SK-N-SH treated with all-trans-retinoic acid at 6 μM for 48 hours (cell line): ENCODE measurements at regions not wholly inside any gene's neighbourhood (a gene's known extent, or its start where the extent isn't known, plus 50 kb on each side); places are given as distances from the start of the nearest gene placed in this dataset.

Experiments
- ATAC-seq: fragments of 200-7000 bp; cut with Tn5 transposase; 3 replicates; pipeline ENCODE4 v1.9.1; 2020; ENCODE audit warnings: mild to moderate bottlenecking, moderate library complexity
- ARNTL ChIP-seq: fragments of 450-650 bp; formaldehyde crosslinking; IDR thresholded peaks from 2 replicates; pipeline ENCODE4 v1.5.0; 2020; ENCODE audit warnings: low read depth, mild to moderate bottlenecking, moderate library complexity, borderline replicate concordance
- BACH2 ChIP-seq: fragments of 250-450 bp; sonication (Bioruptor Pico); IDR thresholded peaks from 2 replicates; pipeline ENCODE4 v1.9.0; 2021; ENCODE audit warnings: mild to moderate bottlenecking, borderline replicate concordance
- CSDC2 ChIP-seq: fragments of 250-450 bp; sonication (Bioruptor Pico); IDR thresholded peaks from 2 replicates; pipeline ENCODE4 v1.5.0; 2020; ENCODE audit warnings: mild to moderate bottlenecking, moderate library complexity
- ESRRG ChIP-seq: fragments of 250-450 bp; sonication (Bioruptor Pico); IDR thresholded peaks from 2 replicates; pipeline ENCODE4 v1.6.1; 2021; ENCODE audit warnings: mild to moderate bottlenecking
- GLIS3 ChIP-seq: fragments of 250-450 bp; sonication (Bioruptor Pico); IDR thresholded peaks from 2 replicates; pipeline ENCODE4 v1.5.0; 2020; ENCODE audit warnings: mild to moderate bottlenecking, moderate library complexity
- ISL1 ChIP-seq: fragments of 250-450 bp; sonication (Bioruptor Pico); IDR thresholded peaks from 2 replicates; pipeline ENCODE4 v2.1.2; 2022; ENCODE audit warnings: mild to moderate bottlenecking, moderate library complexity
- OSR1 ChIP-seq: fragments of 250-450 bp; sonication (Bioruptor Pico); IDR thresholded peaks from 2 replicates; pipeline ENCODE4 v1.8.0; 2022; ENCODE audit warnings: moderate library complexity, mild to moderate bottlenecking, inconsistent platforms
- PATZ1 ChIP-seq: fragments of 250-450 bp; sonication (Bioruptor Pico); IDR thresholded peaks from 2 replicates; pipeline ENCODE4 v1.8.0; 2020; ENCODE audit warnings: mild to moderate bottlenecking, moderate library complexity, borderline replicate concordance
- POU6F1 ChIP-seq: fragments of 250-450 bp; sonication (Bioruptor Pico); IDR thresholded peaks from 2 replicates; pipeline ENCODE4 v1.8.0; 2021; ENCODE audit warnings: low read depth, mild to moderate bottlenecking, moderate library complexity, borderline replicate concordance
- PPARA ChIP-seq: fragments of 250-450 bp; sonication (Bioruptor Pico); IDR thresholded peaks from 2 replicates; pipeline ENCODE4 v1.5.0; 2020; ENCODE audit warnings: mild to moderate bottlenecking, borderline replicate concordance
- SNAI2 ChIP-seq: fragments of 250-450 bp; sonication (Bioruptor Pico); IDR thresholded peaks from 2 replicates; pipeline ENCODE4 v1.5.0; 2020; ENCODE audit warnings: mild to moderate bottlenecking, moderate library complexity
- TCF4 ChIP-seq: fragments of 250-450 bp; sonication (Bioruptor Pico); IDR thresholded peaks from 2 replicates; pipeline ENCODE4 v1.8.0; 2021; ENCODE audit warnings: mild to moderate bottlenecking, moderate library complexity, borderline replicate concordance
- ZFP3 ChIP-seq: fragments of 250-450 bp; sonication (Bioruptor Pico); IDR thresholded peaks from 2 replicates; pipeline ENCODE4 v1.5.0; 2020; ENCODE audit warnings: mild to moderate bottlenecking, moderate library complexity
- ZFP30 ChIP-seq: fragments of 450-650 bp; formaldehyde crosslinking; IDR thresholded peaks from 2 replicates; pipeline ENCODE4 v1.5.0; 2022; ENCODE audit warnings: mild to moderate bottlenecking, moderate library complexity
- ZNF565 ChIP-seq: fragments of 450-650 bp; formaldehyde crosslinking; conservative IDR thresholded peaks from 2 replicates; pipeline ENCODE4 v1.5.0; 2020; ENCODE audit warnings: low read depth, mild to moderate bottlenecking, moderate library complexity
- ZNF70 ChIP-seq: fragments of 450-650 bp; formaldehyde crosslinking; IDR thresholded peaks from 2 replicates; pipeline ENCODE4 v1.5.0; 2020; ENCODE audit warnings: mild to moderate bottlenecking, moderate library complexity
- TF ChIP-seq, protein P1 (sequence below): fragments of 250-450 bp; sonication (Bioruptor Pico); IDR thresholded peaks from 2 replicates; pipeline ENCODE4 v1.5.1; 2021; ENCODE audit warnings: mild to moderate bottlenecking, moderate library complexity
- TF ChIP-seq, protein P2 (sequence below): fragments of 250-450 bp; sonication (Bioruptor Pico); IDR thresholded peaks from 2 replicates; pipeline ENCODE4 v1.5.0; 2020; ENCODE audit warnings: mild to moderate bottlenecking, moderate library complexity
- TF ChIP-seq, protein P3 (sequence below): fragments of 250-450 bp; sonication (Bioruptor Pico); IDR thresholded peaks from 2 replicates; pipeline ENCODE4 v1.5.1; 2020; ENCODE audit warnings: low read depth, mild to moderate bottlenecking, moderate library complexity

DNA sequence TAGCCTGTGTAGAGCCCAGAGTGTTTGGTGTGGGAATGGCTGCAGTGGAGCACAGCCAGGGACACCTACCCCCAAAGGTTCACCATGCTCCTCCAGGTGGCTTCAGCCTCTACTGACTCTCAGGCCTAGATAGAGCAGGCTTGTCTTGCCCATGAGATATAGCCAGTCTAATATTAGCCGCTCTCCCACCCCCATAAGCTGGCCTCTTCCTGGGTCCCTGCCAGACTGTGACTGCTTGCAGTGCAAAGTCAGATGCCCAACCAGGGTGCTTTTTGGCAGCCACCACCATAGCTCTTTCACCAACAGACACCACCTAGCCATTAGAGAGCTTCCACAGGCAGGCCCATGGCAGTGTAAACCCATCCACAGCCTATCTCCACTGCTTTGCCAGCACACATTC lies 405.3 kb downstream of the MBD2 start (continued):
- TF ChIP-seq ESRRG (CRISPR knock-in tag) (no peak), ISL1 (CRISPR knock-in tag) (no peak), PATZ1 (no peak), OSR1 (CRISPR knock-in tag) (no peak), ZNF565 (no peak), PPARA (CRISPR knock-in tag) (no peak)
- TF ChIP-seq, protein P1, sequence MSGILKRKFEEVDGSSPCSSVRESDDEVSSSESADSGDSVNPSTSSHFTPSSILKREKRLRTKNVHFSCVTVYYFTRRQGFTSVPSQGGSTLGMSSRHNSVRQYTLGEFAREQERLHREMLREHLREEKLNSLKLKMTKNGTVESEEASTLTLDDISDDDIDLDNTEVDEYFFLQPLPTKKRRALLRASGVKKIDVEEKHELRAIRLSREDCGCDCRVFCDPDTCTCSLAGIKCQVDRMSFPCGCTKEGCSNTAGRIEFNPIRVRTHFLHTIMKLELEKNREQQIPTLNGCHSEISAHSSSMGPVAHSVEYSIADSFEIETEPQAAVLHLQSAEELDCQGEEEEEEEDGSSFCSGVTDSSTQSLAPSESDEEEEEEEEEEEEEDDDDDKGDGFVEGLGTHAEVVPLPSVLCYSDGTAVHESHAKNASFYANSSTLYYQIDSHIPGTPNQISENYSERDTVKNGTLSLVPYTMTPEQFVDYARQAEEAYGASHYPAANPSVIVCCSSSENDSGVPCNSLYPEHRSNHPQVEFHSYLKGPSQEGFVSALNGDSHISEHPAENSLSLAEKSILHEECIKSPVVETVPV (CRISPR knock-in tag) = no peak

GRCh38 chr18:53817976-53818950 lies 406.2 kb downstream of the MBD2 start:
- no peak for ATAC-seq
- TF ChIP-seq ZFP3 (CRISPR knock-in tag) = no peak
- no peak for TF ChIP-seq PATZ1
- no peak for TF ChIP-seq ESRRG (CRISPR knock-in tag)
- no peak for TF ChIP-seq ARNTL (CRISPR knock-in tag)
- TF ChIP-seq, protein P2, sequence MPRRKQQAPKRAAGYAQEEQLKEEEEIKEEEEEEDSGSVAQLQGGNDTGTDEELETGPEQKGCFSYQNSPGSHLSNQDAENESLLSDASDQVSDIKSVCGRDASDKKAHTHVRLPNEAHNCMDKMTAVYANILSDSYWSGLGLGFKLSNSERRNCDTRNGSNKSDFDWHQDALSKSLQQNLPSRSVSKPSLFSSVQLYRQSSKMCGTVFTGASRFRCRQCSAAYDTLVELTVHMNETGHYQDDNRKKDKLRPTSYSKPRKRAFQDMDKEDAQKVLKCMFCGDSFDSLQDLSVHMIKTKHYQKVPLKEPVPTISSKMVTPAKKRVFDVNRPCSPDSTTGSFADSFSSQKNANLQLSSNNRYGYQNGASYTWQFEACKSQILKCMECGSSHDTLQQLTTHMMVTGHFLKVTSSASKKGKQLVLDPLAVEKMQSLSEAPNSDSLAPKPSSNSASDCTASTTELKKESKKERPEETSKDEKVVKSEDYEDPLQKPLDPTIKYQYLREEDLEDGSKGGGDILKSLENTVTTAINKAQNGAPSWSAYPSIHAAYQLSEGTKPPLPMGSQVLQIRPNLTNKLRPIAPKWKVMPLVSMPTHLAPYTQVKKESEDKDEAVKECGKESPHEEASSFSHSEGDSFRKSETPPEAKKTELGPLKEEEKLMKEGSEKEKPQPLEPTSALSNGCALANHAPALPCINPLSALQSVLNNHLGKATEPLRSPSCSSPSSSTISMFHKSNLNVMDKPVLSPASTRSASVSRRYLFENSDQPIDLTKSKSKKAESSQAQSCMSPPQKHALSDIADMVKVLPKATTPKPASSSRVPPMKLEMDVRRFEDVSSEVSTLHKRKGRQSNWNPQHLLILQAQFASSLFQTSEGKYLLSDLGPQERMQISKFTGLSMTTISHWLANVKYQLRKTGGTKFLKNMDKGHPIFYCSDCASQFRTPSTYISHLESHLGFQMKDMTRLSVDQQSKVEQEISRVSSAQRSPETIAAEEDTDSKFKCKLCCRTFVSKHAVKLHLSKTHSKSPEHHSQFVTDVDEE = no peak
- no peak for TF ChIP-seq POU6F1 (CRISPR knock-in tag)
- TF ChIP-seq OSR1 (CRISPR knock-in tag) = no peak
- TF ChIP-seq SNAI2 (CRISPR knock-in tag) = no peak
- TF ChIP-seq GLIS3 (CRISPR knock-in tag) = no peak
- TF ChIP-seq BACH2 (CRISPR knock-in tag) = no peak
- TF ChIP-seq ZNF565 = no peak
- TF ChIP-seq, protein P3, sequence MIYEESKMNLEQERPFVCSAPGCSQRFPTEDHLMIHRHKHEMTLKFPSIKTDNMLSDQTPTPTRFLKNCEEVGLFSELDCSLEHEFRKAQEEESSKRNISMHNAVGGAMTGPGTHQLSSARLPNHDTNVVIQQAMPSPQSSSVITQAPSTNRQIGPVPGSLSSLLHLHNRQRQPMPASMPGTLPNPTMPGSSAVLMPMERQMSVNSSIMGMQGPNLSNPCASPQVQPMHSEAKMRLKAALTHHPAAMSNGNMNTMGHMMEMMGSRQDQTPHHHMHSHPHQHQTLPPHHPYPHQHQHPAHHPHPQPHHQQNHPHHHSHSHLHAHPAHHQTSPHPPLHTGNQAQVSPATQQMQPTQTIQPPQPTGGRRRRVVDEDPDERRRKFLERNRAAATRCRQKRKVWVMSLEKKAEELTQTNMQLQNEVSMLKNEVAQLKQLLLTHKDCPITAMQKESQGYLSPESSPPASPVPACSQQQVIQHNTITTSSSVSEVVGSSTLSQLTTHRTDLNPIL = no peak
- TF ChIP-seq, protein P1 (CRISPR knock-in tag) = no peak
- TF ChIP-seq ZNF70 (CRISPR knock-in tag) = no peak
- TF ChIP-seq PPARA (CRISPR knock-in tag) = no peak
- TF ChIP-seq TCF4 (CRISPR knock-in tag) = no peak
- TF ChIP-seq ISL1 (CRISPR knock-in tag) = no peak
- no peak for TF ChIP-seq ZFP30 (CRISPR knock-in tag)
- TF ChIP-seq CSDC2 (CRISPR knock-in tag) = no peak
